ENCODE measurements at regions not wholly inside any gene's neighbourhood (a gene's known extent, or its start where the extent isn't known, plus 50 kb on each side); places are given as distances from the start of the nearest gene placed in this dataset.

DNA sequence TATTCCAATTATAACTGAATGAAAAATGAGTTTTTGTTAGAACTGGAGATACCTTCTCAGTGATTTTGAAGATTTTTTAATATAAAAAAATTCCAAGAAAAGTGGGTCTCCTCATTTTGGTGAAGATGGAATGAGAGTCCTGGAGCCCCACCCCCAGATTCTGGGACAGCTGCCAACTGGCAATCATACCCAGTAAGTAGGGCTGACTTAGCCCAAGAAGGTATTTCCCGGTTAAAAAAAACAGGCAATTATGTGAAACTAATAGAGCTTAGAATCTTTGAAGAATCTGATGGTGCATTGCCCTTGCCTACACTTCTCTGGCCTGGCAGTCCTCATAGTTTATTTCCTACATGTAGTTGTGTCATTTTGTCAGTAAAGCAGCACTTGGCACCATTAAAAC lies 52.8 kb upstream of the VWDE start:
- no peaks in the 10 kb centered on the region for H3K36me3 ChIP-seq (ENCODE audit: control insufficient read depth, insufficient read depth, low read length)
- no peaks in the 10 kb centered on the region for H3K9me3 ChIP-seq (ENCODE audit: control insufficient read depth, insufficient read depth, low read length)
- WGBS (ENCODE audit: insufficient coverage): no CpG with 5 or more reads among the region's 1 CpG
- no peaks in the 10 kb centered on the region for H3K4me1 ChIP-seq (ENCODE audit: control insufficient read depth, insufficient read depth, low read length)
- no peak overlapping the region for H3K4me3 ChIP-seq (ENCODE audit: low read depth, low read length)
- H3K27me3 ChIP-seq (ENCODE audit: control insufficient read depth, insufficient read depth, low read length): no peaks in the 10 kb centered on the region
- H3K27ac ChIP-seq (ENCODE audit: low read depth, low read length): no peak overlapping the region
- peak in 1 of 6 donors; percentile 43 for DNase-seq (ENCODE audit: low read depth in 4 of 6, low spot score in 6 of 6)

DNA sequence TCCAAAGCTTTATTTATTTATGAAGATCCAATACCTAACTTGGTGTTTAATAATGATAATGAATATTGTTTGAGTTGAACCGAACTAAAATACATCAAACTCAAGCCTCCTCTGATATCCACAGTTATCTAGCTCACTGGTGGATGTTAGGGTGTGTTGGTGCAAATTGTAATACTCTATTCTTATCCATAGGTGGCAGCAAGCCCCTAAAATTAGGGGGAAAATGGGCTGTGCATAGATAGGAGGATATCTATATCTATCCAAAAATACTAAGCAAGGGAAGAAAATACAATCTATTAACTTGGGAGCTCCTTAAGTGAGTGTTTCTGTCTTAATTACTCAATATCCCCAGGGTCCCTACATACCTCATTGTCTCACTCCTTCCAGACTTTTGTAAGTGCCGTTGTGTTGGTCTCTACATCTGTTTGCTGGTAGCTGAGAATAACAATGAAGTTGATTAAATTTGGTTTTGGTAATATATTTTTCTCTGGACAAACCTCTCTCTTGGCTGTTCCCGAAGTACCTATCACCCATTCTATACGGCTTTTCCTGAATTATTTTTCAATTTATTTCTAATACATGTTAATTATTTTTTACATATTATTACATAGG lies 55.0 kb upstream of the VWDE start:
- WGBS (ENCODE audit: insufficient coverage): no CpG with 5 or more reads among the region's 4 CpGs
- H3K9me3 ChIP-seq (ENCODE audit: control insufficient read depth, insufficient read depth, low read length): no peaks in the 10 kb centered on the region
- peak in 2 of 6 donors; percentile 54 to 60 for DNase-seq (ENCODE audit: low read depth in 4 of 6, low spot score in 6 of 6)
- H3K4me1 ChIP-seq (ENCODE audit: control insufficient read depth, insufficient read depth, low read length): no peaks in the 10 kb centered on the region
- no peak overlapping the region for H3K4me3 ChIP-seq (ENCODE audit: low read depth, low read length)
- no peak overlapping the region for H3K27ac ChIP-seq (ENCODE audit: low read depth, low read length)
- H3K27me3 ChIP-seq (ENCODE audit: control insufficient read depth, insufficient read depth, low read length): no peaks in the 10 kb centered on the region
- H3K36me3 ChIP-seq (ENCODE audit: control insufficient read depth, insufficient read depth, low read length): no peaks in the 10 kb centered on the region

DNA sequence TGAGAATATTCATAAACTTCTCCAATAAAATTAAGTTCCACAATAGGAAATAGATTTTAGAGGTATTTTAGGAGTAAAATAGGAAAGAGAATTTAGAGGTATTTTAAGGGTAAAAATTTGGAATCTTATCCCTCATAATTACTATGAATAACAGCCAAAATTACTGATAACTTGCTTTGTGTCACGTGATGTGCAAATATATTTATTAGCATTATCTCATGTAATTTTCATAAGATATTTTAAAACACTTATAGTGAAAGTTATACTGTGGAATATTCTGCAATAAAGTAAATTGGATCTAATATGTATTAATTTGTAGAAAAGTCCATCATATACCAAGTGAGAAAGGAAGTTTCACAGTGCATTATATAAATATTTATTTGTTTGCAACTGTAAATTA lies 64.2 kb upstream of the VWDE start:
- no CpG with 5 or more reads among the region's 1 CpG for WGBS (ENCODE audit: insufficient coverage)
- no peaks in the 10 kb centered on the region for H3K36me3 ChIP-seq (ENCODE audit: control insufficient read depth, insufficient read depth, low read length)
- H3K9me3 ChIP-seq (ENCODE audit: control insufficient read depth, insufficient read depth, low read length): no peaks in the 10 kb centered on the region
- H3K4me3 ChIP-seq (ENCODE audit: low read depth, low read length): no peak overlapping the region
- H3K4me1 ChIP-seq (ENCODE audit: control insufficient read depth, insufficient read depth, low read length): no peaks in the 10 kb centered on the region
- DNase-seq (ENCODE audit: low read depth in 4 of 6, low spot score in 6 of 6): no peak
- H3K27ac ChIP-seq (ENCODE audit: low read depth, low read length): no peak overlapping the region
- no peaks in the 10 kb centered on the region for H3K27me3 ChIP-seq (ENCODE audit: control insufficient read depth, insufficient read depth, low read length)

DNA sequence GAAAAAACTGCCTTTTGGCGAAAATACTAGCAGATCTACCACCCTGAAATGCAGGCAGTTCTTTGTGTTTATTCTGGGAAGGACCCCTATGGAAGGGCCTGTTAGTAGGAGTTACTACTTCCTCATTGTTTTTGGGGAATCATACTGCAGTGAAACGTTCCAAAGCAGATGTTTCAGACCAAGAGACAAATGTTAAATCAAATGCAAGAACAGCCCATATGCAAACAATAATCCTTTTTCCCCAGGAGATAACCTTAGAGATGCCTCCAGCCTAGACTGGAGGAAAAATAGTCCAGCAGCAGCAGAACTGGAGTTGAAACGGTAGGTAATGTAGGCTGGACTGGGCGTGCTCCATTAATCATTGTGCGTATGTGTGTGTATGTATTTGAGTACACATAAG lies 65.9 kb upstream of the VWDE start:
- no peak for DNase-seq (ENCODE audit: low read depth in 4 of 6, low spot score in 6 of 6)
- H3K36me3 ChIP-seq (ENCODE audit: control insufficient read depth, insufficient read depth, low read length): no peaks in the 10 kb centered on the region
- H3K4me1 ChIP-seq (ENCODE audit: control insufficient read depth, insufficient read depth, low read length): no peaks in the 10 kb centered on the region
- no peaks in the 10 kb centered on the region for H3K27me3 ChIP-seq (ENCODE audit: control insufficient read depth, insufficient read depth, low read length)
- H3K9me3 ChIP-seq (ENCODE audit: control insufficient read depth, insufficient read depth, low read length): no peaks in the 10 kb centered on the region
- WGBS (ENCODE audit: insufficient coverage): 90% methylated on average over 3 of the region's 5 CpGs
- H3K4me3 ChIP-seq (ENCODE audit: low read depth, low read length): no peak overlapping the region
- no peak overlapping the region for H3K27ac ChIP-seq (ENCODE audit: low read depth, low read length)

DNA sequence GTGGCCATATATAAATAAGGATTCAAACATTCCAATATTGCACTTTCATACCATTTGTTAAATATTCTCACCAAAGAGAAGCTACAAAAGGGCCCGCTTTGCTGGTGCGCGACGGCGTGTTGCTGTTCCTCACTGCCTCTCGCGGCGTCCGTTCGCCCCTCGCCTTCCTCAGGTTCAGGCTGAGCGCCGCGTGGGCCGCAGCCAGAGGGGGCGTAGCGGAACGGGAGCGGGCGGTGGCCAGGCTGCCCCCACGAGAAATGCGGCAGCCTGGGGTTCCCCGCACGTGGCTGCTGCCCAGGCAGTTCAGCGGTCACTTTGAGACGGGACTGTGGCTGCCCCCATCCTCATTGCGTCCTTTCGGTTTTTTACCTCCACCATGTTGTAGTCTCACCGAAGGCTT lies 67.3 kb upstream of the VWDE start:
- no peak overlapping the region for H3K4me3 ChIP-seq (ENCODE audit: low read depth, low read length)
- H3K27me3 ChIP-seq (ENCODE audit: control insufficient read depth, insufficient read depth, low read length): no peaks in the 10 kb centered on the region
- no peaks in the 10 kb centered on the region for H3K36me3 ChIP-seq (ENCODE audit: control insufficient read depth, insufficient read depth, low read length)
- no peaks in the 10 kb centered on the region for H3K9me3 ChIP-seq (ENCODE audit: control insufficient read depth, insufficient read depth, low read length)
- H3K27ac ChIP-seq (ENCODE audit: low read depth, low read length): no peak overlapping the region
- WGBS (ENCODE audit: insufficient coverage): 94% methylated on average over 25 of the region's 29 CpGs
- no peak for DNase-seq (ENCODE audit: low read depth in 4 of 6, low spot score in 6 of 6)
- no peaks in the 10 kb centered on the region for H3K4me1 ChIP-seq (ENCODE audit: control insufficient read depth, insufficient read depth, low read length)

DNA sequence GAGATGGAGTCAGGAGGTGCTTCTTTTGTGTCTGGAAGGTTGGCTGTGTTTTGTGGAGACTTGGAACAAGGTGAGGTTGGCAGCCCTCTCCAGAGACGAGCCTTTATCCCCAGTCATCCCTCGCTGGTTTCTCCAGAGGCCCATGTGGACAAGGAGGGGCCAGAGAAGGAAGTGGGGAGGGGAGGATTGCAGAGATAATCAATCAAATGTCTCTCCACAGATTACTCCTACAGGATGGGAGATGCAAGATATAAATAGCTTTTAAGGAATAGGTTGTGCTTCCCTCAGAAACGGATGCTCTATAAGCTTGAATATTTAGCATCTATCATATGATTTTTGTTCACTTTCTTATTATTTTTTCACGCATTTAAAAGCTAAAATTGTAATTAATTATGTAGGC lies 70.4 kb upstream of the VWDE start:
- no peak for DNase-seq (ENCODE audit: low read depth in 4 of 6, low spot score in 6 of 6)
- no peaks in the 10 kb centered on the region for H3K36me3 ChIP-seq (ENCODE audit: control insufficient read depth, insufficient read depth, low read length)
- H3K27ac ChIP-seq (ENCODE audit: low read depth, low read length): no peak overlapping the region
- H3K27me3 ChIP-seq (ENCODE audit: control insufficient read depth, insufficient read depth, low read length): no peaks in the 10 kb centered on the region
- H3K9me3 ChIP-seq (ENCODE audit: control insufficient read depth, insufficient read depth, low read length): no peaks in the 10 kb centered on the region
- H3K4me1 ChIP-seq (ENCODE audit: control insufficient read depth, insufficient read depth, low read length): no peaks in the 10 kb centered on the region
- WGBS (ENCODE audit: insufficient coverage): no CpG with 5 or more reads among the region's 4 CpGs
- H3K4me3 ChIP-seq (ENCODE audit: low read depth, low read length): no peak overlapping the region

DNA sequence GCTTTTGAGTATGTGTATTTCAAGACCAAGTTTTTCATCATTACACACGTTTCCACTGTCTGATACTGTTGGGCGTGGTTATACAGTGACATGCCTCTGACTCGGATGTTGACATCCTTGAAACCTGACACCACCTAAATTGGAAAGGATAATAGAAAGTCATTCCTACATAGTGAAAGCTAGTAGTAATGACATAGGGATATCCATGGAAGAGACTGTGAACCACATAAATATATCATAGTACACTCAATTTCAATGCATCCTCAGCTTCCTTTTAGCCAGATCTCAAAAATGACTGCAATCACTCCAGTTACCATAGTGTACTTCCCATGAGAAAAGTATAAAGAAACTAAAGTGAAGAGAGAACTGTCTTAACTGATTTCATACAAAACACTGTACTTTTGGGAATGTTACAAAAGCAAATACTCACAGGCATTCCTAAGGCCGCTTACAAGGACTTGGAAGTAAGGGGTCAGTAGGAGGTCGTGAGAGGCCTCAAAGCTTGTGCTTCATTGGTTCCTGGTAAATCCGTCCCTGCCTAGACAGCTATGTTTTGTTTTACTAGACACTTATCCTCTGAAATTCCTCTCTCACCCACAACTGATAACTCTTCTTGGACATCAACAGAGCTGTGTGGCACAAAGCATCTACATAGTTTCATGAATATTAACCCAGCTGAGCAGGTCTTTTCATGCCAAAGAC lies 71.8 kb upstream of the VWDE start:
- H3K4me3 ChIP-seq (ENCODE audit: low read depth, low read length): no peak overlapping the region
- no peaks in the 10 kb centered on the region for H3K4me1 ChIP-seq (ENCODE audit: control insufficient read depth, insufficient read depth, low read length)
- no peak overlapping the region for H3K27ac ChIP-seq (ENCODE audit: low read depth, low read length)
- no peaks in the 10 kb centered on the region for H3K27me3 ChIP-seq (ENCODE audit: control insufficient read depth, insufficient read depth, low read length)
- DNase-seq (ENCODE audit: low read depth in 4 of 6, low spot score in 6 of 6): no peak
- no peaks in the 10 kb centered on the region for H3K36me3 ChIP-seq (ENCODE audit: control insufficient read depth, insufficient read depth, low read length)
- H3K9me3 ChIP-seq (ENCODE audit: control insufficient read depth, insufficient read depth, low read length): no peaks in the 10 kb centered on the region
- WGBS (ENCODE audit: insufficient coverage): 17% methylated on average over 1 of the region's 6 CpGs

DNA sequence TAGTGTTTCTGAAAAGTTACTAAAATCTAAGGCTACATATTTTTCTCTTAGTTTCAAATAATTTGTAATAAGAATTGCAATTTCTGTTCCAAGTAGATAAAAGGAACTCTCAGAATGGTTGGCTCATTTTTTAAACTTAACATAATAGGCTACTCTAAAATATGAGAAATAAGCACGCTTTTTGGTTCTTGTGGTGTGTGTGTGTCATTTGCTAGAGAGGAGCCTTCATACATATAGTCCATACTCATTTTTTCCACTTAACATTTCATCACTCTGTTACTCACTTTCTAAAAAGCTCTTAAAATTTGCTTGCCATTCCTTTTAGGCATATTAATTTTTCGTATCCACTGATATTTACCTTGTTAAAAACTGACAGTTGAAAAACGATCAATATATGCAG lies 74.0 kb upstream of the VWDE start:
- no peaks in the 10 kb centered on the region for H3K36me3 ChIP-seq (ENCODE audit: control insufficient read depth, insufficient read depth, low read length)
- WGBS (ENCODE audit: insufficient coverage): no CpG with 5 or more reads among the region's 3 CpGs
- H3K27me3 ChIP-seq (ENCODE audit: control insufficient read depth, insufficient read depth, low read length): no peaks in the 10 kb centered on the region
- H3K4me3 ChIP-seq (ENCODE audit: low read depth, low read length): no peak overlapping the region
- H3K27ac ChIP-seq (ENCODE audit: low read depth, low read length): no peak overlapping the region
- no peaks in the 10 kb centered on the region for H3K4me1 ChIP-seq (ENCODE audit: control insufficient read depth, insufficient read depth, low read length)
- DNase-seq (ENCODE audit: low read depth in 4 of 6, low spot score in 6 of 6): no peak
- H3K9me3 ChIP-seq (ENCODE audit: control insufficient read depth, insufficient read depth, low read length): no peaks in the 10 kb centered on the region

DNA sequence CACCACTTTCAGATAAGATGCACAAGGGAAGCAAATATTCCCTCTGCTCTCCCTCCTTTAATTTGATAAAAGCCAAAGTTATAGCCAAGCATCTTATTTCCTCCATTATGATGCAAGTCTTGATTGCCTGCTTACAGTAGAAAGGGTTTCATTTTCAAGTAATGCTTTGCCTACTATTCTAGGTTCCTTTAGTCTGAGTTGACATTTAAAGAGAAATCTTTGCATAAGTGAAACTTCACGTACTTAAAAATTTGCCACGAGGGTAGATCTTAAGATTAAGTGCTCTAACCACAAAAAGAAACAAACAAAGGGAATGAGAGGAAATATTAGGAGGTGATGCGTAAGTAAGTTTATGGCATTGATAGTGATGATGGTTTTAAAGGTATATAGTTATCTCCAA lies 78.1 kb upstream of the VWDE start:
- no peaks in the 10 kb centered on the region for H3K4me1 ChIP-seq (ENCODE audit: control insufficient read depth, insufficient read depth, low read length)
- no peaks in the 10 kb centered on the region for H3K9me3 ChIP-seq (ENCODE audit: control insufficient read depth, insufficient read depth, low read length)
- no peaks in the 10 kb centered on the region for H3K36me3 ChIP-seq (ENCODE audit: control insufficient read depth, insufficient read depth, low read length)
- H3K27me3 ChIP-seq (ENCODE audit: control insufficient read depth, insufficient read depth, low read length): no peaks in the 10 kb centered on the region
- H3K27ac ChIP-seq (ENCODE audit: low read depth, low read length): no peak overlapping the region
- WGBS (ENCODE audit: insufficient coverage): no CpG with 5 or more reads among the region's 3 CpGs
- no peak overlapping the region for H3K4me3 ChIP-seq (ENCODE audit: low read depth, low read length)
- no peak for DNase-seq (ENCODE audit: low read depth in 4 of 6, low spot score in 6 of 6)

DNA sequence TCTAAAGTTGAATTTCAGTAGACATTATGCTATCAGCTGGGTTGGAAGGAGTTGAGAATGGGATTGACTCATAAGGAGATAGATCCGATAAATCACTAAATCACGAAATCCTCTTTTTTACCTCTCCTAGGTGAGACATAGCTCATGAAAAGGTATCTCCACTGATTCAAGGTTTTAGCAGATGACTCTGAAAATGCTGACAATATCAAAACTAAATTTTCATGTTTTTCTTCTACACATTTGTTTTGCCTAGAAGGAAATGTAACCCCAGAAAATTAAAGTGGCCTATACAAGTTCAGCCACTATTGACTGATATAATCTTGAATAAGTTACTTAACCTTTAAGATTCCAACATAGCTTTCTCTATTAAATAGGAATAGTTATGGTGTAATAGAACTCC lies 82.2 kb upstream of the VWDE start:
- Histone ChIP-seq H3K4me1 (ENCODE audit: control insufficient read depth, insufficient read depth, low read length) (no peaks in the 10 kb centered on the region), H3K27me3 (ENCODE audit: control insufficient read depth, insufficient read depth, low read length) (no peaks in the 10 kb centered on the region), H3K9me3 (ENCODE audit: control insufficient read depth, insufficient read depth, low read length) (no peaks in the 10 kb centered on the region), H3K27ac (ENCODE audit: low read depth, low read length) (no peak overlapping the region), H3K4me3 (ENCODE audit: low read depth, low read length) (no peak overlapping the region), H3K36me3 (ENCODE audit: control insufficient read depth, insufficient read depth, low read length) (no peaks in the 10 kb centered on the region)
- no peak for DNase-seq (ENCODE audit: low read depth in 4 of 6, low spot score in 6 of 6)
- WGBS (ENCODE audit: insufficient coverage): no CpG with 5 or more reads among the region's 2 CpGs

Measured in spinal cord (tissue), 9 donors.